ENCODE measurements at regions not wholly inside any gene's neighbourhood (a gene's known extent, or its start where the extent isn't known, plus 50 kb on each side); places are given as distances from the start of the nearest gene placed in this dataset.
"Not testable (repeated sequence)": the region's sequence is repeated elsewhere in the genome, so short reads cannot be mapped to it uniquely, and the experiment has no call there.

GRCh38 chr2:190005513-190005912, 57.0 kb downstream of the MSTN start:
- CTCF ChIA-PET, result no interaction called here
- no peaks in the 10 kb centered on the region for H3K4me1 Mint-ChIP-seq
- H3K36me3 Mint-ChIP-seq, result no peaks in the 10 kb centered on the region
- Histone ChIP-seq H3K27me3 (ENCODE audit: control insufficient read depth in 2 of 2, insufficient read depth in 2 of 2, low read length in 2 of 2) (no peaks in the 10 kb centered on the region), H3K36me3 (ENCODE audit: control insufficient read depth in 2 of 3, insufficient read depth in 3 of 3, low read length in 3 of 3) (no peaks in the 10 kb centered on the region), H3K4me1 (ENCODE audit: control insufficient read depth in 2 of 2, insufficient read depth in 2 of 2, low read length in 2 of 2) (no peaks in the 10 kb centered on the region), H3K27ac (ENCODE audit: low read depth, low read length) (no peak overlapping the region), H3K9me3 (ENCODE audit: control insufficient read depth in 2 of 3, low read length in 3 of 3) (no peaks in the 10 kb centered on the region), H3K4me3 (ENCODE audit: low read length) (no peak overlapping the region)
- no peak overlapping the region for H3K4me3 Mint-ChIP-seq
- H3K9me3 Mint-ChIP-seq, result peaks cover 0 to 6% (median 0%) of the 10 kb centered on the region in 11 donors
- DNase-seq (no peak), ATAC-seq (no peak)
- H3K27me3 Mint-ChIP-seq, result peaks cover 0 to 30% (median 16%) of the 10 kb centered on the region in 5 donors
- POLR2A ChIA-PET, result no interaction called here
- H3K27ac Mint-ChIP-seq, result no peak overlapping the region
- intact Hi-C loops (cut with micrococcal nuclease), result no loop called here

GRCh38 chr2:189999661-190000060, 62.9 kb downstream of the MSTN start:
- no peak overlapping the region for H3K27ac Mint-ChIP-seq
- peaks cover 0 to 7% (median 0%) of the 10 kb centered on the region in 5 donors for H3K36me3 Mint-ChIP-seq
- POLR2A ChIA-PET, result no interaction called here
- Histone ChIP-seq H3K4me3 (ENCODE audit: low read length) (no peak overlapping the region), H3K27ac (ENCODE audit: low read depth, low read length) (no peak overlapping the region), H3K9me3 (ENCODE audit: control insufficient read depth in 2 of 3, low read length in 3 of 3) (peaks cover 0 to 20% (median 0%) of the 10 kb centered on the region in 3 experiments), H3K27me3 (ENCODE audit: control insufficient read depth in 2 of 2, insufficient read depth in 2 of 2, low read length in 2 of 2) (no peaks in the 10 kb centered on the region), H3K4me1 (ENCODE audit: control insufficient read depth in 2 of 2, insufficient read depth in 2 of 2, low read length in 2 of 2) (no peaks in the 10 kb centered on the region), H3K36me3 (ENCODE audit: control insufficient read depth in 2 of 3, insufficient read depth in 3 of 3, low read length in 3 of 3) (no peaks in the 10 kb centered on the region)
- H3K9me3 Mint-ChIP-seq, result peaks cover 6 to 52% (median 23%) of the 10 kb centered on the region in 11 donors
- CTCF ChIA-PET, result no interaction called here
- intact Hi-C loops (cut with micrococcal nuclease), result no loop called here
- no peak for DNase-seq
- no peak overlapping the region for H3K4me3 Mint-ChIP-seq
- peaks cover 0 to 35% (median 22%) of the 10 kb centered on the region in 5 donors for H3K27me3 Mint-ChIP-seq
- no peaks in the 10 kb centered on the region for H3K4me1 Mint-ChIP-seq
- no peak for ATAC-seq

DNA sequence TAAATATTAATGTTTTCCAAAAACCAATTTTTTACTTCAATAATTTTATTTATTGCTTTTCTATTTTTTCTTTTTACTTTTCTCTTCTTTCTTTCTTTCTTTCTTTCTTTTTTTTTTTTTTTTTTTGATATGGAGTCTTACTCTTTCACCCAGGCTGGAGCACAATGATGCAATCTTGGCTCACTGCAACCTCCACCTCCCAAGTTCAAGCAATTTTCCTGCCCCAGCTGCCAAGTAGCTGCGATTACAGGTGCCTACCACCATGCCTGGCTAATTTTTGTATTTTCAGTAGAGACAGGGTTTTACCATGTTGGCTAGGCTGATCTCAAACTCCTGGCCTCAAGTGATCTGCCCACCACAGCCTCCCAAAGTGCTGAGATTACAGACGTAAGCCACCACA, 63.9 kb downstream of the MSTN start:
- H3K4me1 ChIP-seq (ENCODE audit: control insufficient read depth in 2 of 2, insufficient read depth in 2 of 2, low read length in 2 of 2); H3K36me3 ChIP-seq (ENCODE audit: control insufficient read depth in 2 of 3, insufficient read depth in 3 of 3, low read length in 3 of 3); H3K27ac Mint-ChIP-seq; H3K36me3 Mint-ChIP-seq; DNase-seq; ATAC-seq; intact Hi-C loops (cut with micrococcal nuclease); H3K4me3 ChIP-seq (ENCODE audit: low read length); CTCF ChIA-PET; H3K4me3 Mint-ChIP-seq; H3K4me1 Mint-ChIP-seq; POLR2A ChIA-PET; H3K27ac ChIP-seq (ENCODE audit: low read depth, low read length); H3K27me3 ChIP-seq (ENCODE audit: control insufficient read depth in 2 of 2, insufficient read depth in 2 of 2, low read length in 2 of 2): not testable (repeated sequence)
- Mint-ChIP-seq H3K9me3 (peaks cover 7 to 56% (median 26%) of the 10 kb centered on the region in 11 donors), H3K27me3 (peaks cover 0 to 27% (median 18%) of the 10 kb centered on the region in 5 donors)
- H3K9me3 ChIP-seq (ENCODE audit: control insufficient read depth in 2 of 3, low read length in 3 of 3), result peaks cover 0 to 20% (median 0%) of the 10 kb centered on the region in 3 experiments

DNA sequence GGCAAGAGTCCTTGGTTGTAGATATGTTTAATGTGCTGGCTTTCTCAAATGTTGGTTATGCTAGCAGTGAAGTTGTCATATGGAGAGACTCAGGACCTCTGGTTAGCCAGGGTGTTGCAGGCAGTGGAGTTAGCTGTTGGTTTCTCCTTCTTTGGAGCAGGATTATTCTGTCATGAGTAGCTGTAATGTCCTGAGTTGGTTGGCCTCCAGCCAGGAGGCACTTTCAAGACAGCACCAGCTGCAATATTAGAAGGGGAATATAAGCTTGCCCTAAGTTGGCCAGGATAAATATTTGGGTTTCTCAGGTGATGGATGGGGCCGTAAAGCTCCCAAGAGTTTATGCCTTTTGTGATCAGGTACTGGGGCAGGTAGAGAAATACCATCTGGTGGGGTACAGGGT, 65.5 kb downstream of the MSTN start:
- Mint-ChIP-seq H3K27ac (no peak overlapping the region), H3K36me3 (peaks cover 0 to 7% (median 0%) of the 10 kb centered on the region in 5 donors), H3K4me3 (no peak overlapping the region), H3K9me3 (peaks cover 9 to 64% (median 30%) of the 10 kb centered on the region in 11 donors), H3K27me3 (peaks cover 0 to 26% (median 10%) of the 10 kb centered on the region in 5 donors), H3K4me1 (no peaks in the 10 kb centered on the region)
- H3K36me3 ChIP-seq (ENCODE audit: control insufficient read depth in 2 of 3, insufficient read depth in 3 of 3, low read length in 3 of 3), result no peaks in the 10 kb centered on the region
- DNase-seq (no peak), ATAC-seq (no peak)
- ChIA-PET POLR2A (no interaction called here), CTCF (interaction anchor here (0.6 kb wide), 1 partner anchor 25 kb away, joined by 3 read pairs; no protein-coding TSS in a partner anchor)
- H3K4me1 ChIP-seq (ENCODE audit: control insufficient read depth in 2 of 2, insufficient read depth in 2 of 2, low read length in 2 of 2), result no peaks in the 10 kb centered on the region
- no peak overlapping the region for H3K27ac ChIP-seq (ENCODE audit: low read depth, low read length)
- H3K4me3 ChIP-seq (ENCODE audit: low read length), result no peak overlapping the region
- intact Hi-C loops (cut with micrococcal nuclease), result no loop called here
- H3K9me3 ChIP-seq (ENCODE audit: control insufficient read depth in 2 of 3, low read length in 3 of 3), result peaks cover 0 to 20% (median 0%) of the 10 kb centered on the region in 3 experiments
- no peaks in the 10 kb centered on the region for H3K27me3 ChIP-seq (ENCODE audit: control insufficient read depth in 2 of 2, insufficient read depth in 2 of 2, low read length in 2 of 2)

- Histone ChIP-seq H3K4me3 (ENCODE audit: low read length) (no peak overlapping the region), H3K27ac (ENCODE audit: low read depth, low read length) (no peak overlapping the region), H3K4me1 (ENCODE audit: control insufficient read depth in 2 of 2, insufficient read depth in 2 of 2, low read length in 2 of 2) (no peaks in the 10 kb centered on the region), H3K36me3 (ENCODE audit: control insufficient read depth in 2 of 3, insufficient read depth in 3 of 3, low read length in 3 of 3) (no peaks in the 10 kb centered on the region), H3K27me3 (ENCODE audit: control insufficient read depth in 2 of 2, insufficient read depth in 2 of 2, low read length in 2 of 2) (no peaks in the 10 kb centered on the region), H3K9me3 (ENCODE audit: control insufficient read depth in 2 of 3, low read length in 3 of 3) (peaks cover 0 to 20% (median 0%) of the 10 kb centered on the region in 3 experiments)
- Mint-ChIP-seq H3K27ac (no peak overlapping the region), H3K9me3 (peaks cover 9 to 62% (median 25%) of the 10 kb centered on the region in 11 donors), H3K4me1 (no peaks in the 10 kb centered on the region), H3K36me3 (peaks cover 0 to 7% (median 0%) of the 10 kb centered on the region in 5 donors), H3K4me3 (no peak overlapping the region), H3K27me3 (peaks cover 0 to 17% (median 6%) of the 10 kb centered on the region in 5 donors)
- no peak for ATAC-seq
- no peak for DNase-seq
- CTCF ChIA-PET, result no interaction called here
- intact Hi-C loops (cut with micrococcal nuclease), result no loop called here
- POLR2A ChIA-PET, result no interaction called here
Measured at GRCh38 chr2:189995679-189996078, 66.8 kb downstream of the MSTN start.

- H3K9me3 Mint-ChIP-seq, result peaks cover 6 to 73% (median 28%) of the 10 kb centered on the region in 11 donors
- ATAC-seq, result no peak
- no peak overlapping the region for H3K4me3 Mint-ChIP-seq
Measured at GRCh38 chr2:189982780-189983394, 79.6 kb downstream of the MSTN start.

DNA sequence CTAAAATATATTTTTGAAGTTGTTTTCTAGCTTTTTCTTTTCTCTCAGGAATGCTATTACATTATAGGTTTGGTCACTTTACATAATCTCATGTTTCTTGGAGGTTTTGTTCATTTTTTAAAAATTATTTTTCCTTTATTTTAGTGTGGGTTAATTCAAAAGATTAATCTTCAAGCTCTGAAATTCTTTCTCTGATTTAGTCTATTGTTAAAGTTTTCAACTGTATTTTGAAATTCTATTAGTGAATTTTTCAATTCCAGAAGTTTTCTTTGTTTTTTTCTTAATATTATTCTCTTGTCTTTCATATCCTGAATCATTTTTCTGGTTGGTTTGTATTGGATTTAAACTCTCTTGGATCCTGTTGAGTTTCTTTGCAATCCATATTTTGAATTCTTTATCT, 80.4 kb downstream of the MSTN start:
- Histone ChIP-seq H3K4me3 (ENCODE audit: low read length) (no peak overlapping the region), H3K36me3 (ENCODE audit: control insufficient read depth in 2 of 3, insufficient read depth in 3 of 3, low read length in 3 of 3) (no peaks in the 10 kb centered on the region), H3K27ac (ENCODE audit: low read depth, low read length) (no peak overlapping the region), H3K9me3 (ENCODE audit: control insufficient read depth in 2 of 3, low read length in 3 of 3) (peaks cover 0 to 29% (median 4%) of the 10 kb centered on the region in 3 experiments), H3K27me3 (ENCODE audit: control insufficient read depth in 2 of 2, insufficient read depth in 2 of 2, low read length in 2 of 2) (no peaks in the 10 kb centered on the region), H3K4me1 (ENCODE audit: control insufficient read depth in 2 of 2, insufficient read depth in 2 of 2, low read length in 2 of 2) (no peaks in the 10 kb centered on the region)
- Mint-ChIP-seq H3K27ac (no peak overlapping the region), H3K9me3 (peaks cover 6 to 79% (median 28%) of the 10 kb centered on the region in 11 donors), H3K27me3 (peaks cover 2 to 11% (median 9%) of the 10 kb centered on the region in 5 donors), H3K4me1 (no peaks in the 10 kb centered on the region), H3K4me3 (no peak overlapping the region), H3K36me3 (peaks cover 0 to 15% (median 3%) of the 10 kb centered on the region in 5 donors)
- DNase-seq (no peak), ATAC-seq (no peak)
- ChIA-PET CTCF (no interaction called here), POLR2A (no interaction called here)
- intact Hi-C loops (cut with micrococcal nuclease), result loop anchor here in 1 of 2 donors (5.0 kb wide), 1 partner anchor 390 kb away; no protein-coding TSS in a partner anchor

More at GRCh38 chr2:189982780-189983394, 79.6 kb downstream of the MSTN start:
- H3K36me3 ChIP-seq (ENCODE audit: control insufficient read depth in 2 of 3, insufficient read depth in 3 of 3, low read length in 3 of 3), result no peaks in the 10 kb centered on the region
- ChIA-PET CTCF (no interaction called here), POLR2A (no interaction called here)
- peaks cover 0 to 29% (median 4%) of the 10 kb centered on the region in 3 experiments for H3K9me3 ChIP-seq (ENCODE audit: control insufficient read depth in 2 of 3, low read length in 3 of 3)
- H3K4me3 ChIP-seq (ENCODE audit: low read length), result no peak overlapping the region
- no peaks in the 10 kb centered on the region for H3K4me1 ChIP-seq (ENCODE audit: control insufficient read depth in 2 of 2, insufficient read depth in 2 of 2, low read length in 2 of 2)
- H3K4me1 Mint-ChIP-seq, result no peaks in the 10 kb centered on the region
- no peaks in the 10 kb centered on the region for H3K27me3 ChIP-seq (ENCODE audit: control insufficient read depth in 2 of 2, insufficient read depth in 2 of 2, low read length in 2 of 2)
- H3K36me3 Mint-ChIP-seq, result peaks cover 0 to 15% (median 3%) of the 10 kb centered on the region in 5 donors
- H3K27ac Mint-ChIP-seq, result no peak overlapping the region
- intact Hi-C loops (cut with micrococcal nuclease), result loop anchor here in 1 of 2 donors (5.0 kb wide), 1 partner anchor 389 kb away; no protein-coding TSS in a partner anchor
- H3K27me3 Mint-ChIP-seq, result peaks cover 0 to 15% (median 6%) of the 10 kb centered on the region in 5 donors
- no peak for DNase-seq
- H3K27ac ChIP-seq (ENCODE audit: low read depth, low read length), result no peak overlapping the region
